ENCODE measurements at regions not wholly inside any gene's neighbourhood (a gene's known extent, or its start where the extent isn't known, plus 50 kb on each side); places are given as distances from the start of the nearest gene placed in this dataset.

GRCh38 chr14:96727073-96727472 is 70.1 kb upstream of the VRK1 start:
- TF ChIP-seq CTCF (IDR thresholded peaks at IDR 0.05; ENCODE audit: low read depth, low read length, missing input control), result no peak
- TF ChIP-seq REST (IDR thresholded peaks at IDR 0.05), result no peak
- TF ChIP-seq GABPA (IDR thresholded peaks at IDR 0.05 in 1 of 2, conservative IDR thresholded peaks at IDR 0.05 in 1 of 2), result no peak
- TF ChIP-seq SP1 (IDR thresholded peaks at IDR 0.05), result no peak
- no peak for TF ChIP-seq JUND (IDR thresholded peaks at IDR 0.05)
- no peak for TF ChIP-seq NR2F2 (IDR thresholded peaks at IDR 0.05)
- TF ChIP-seq RAD21 (IDR thresholded peaks at IDR 0.05), result no peak
- no peak for TF ChIP-seq YY1 (IDR thresholded peaks at IDR 0.05)
- TF ChIP-seq TAF1 (conservative IDR thresholded peaks at IDR 0.05), result no peak
- TF ChIP-seq MAX (IDR thresholded peaks at IDR 0.05), result no peak
- TF ChIP-seq HNF4G (IDR thresholded peaks at IDR 0.05), result no peak
- TF ChIP-seq ZBTB33 (IDR thresholded peaks at IDR 0.05), result no peak
- TF ChIP-seq RXRA (IDR thresholded peaks at IDR 0.05), result no peak
